Osteoblast (primary cell): ENCODE measurements at regions not wholly inside any gene's neighbourhood (a gene's known extent, or its start where the extent isn't known, plus 50 kb on each side); places are given as distances from the start of the nearest gene placed in this dataset.

Experiments
- DNase-seq: peaks from one replicate; pipeline ENCODE4 v3.0.0; 2011; ENCODE audit warnings: low spot score, mixed read lengths; ENCODE audit not compliant: insufficient read length; ENCODE audit errors: missing footprints
- H2AFZ ChIP-seq: 2 replicates; pipeline ENCODE4 v1.6.0; 2011; ENCODE audit warnings: mild to moderate bottlenecking, low read length
- H3K27ac ChIP-seq: 2 replicates; pipeline ENCODE4 v1.5.1; 2011; ENCODE audit warnings: mild to moderate bottlenecking, low read depth, low read length, moderate library complexity
- H3K27me3 ChIP-seq: 2 replicates; pipeline ENCODE4 v1.6.0; 2012; ENCODE audit warnings: mild to moderate bottlenecking, control low read depth, inconsistent platforms, low read length, moderate library complexity; ENCODE audit not compliant: insufficient read depth
- H3K36me3 ChIP-seq: 2 replicates; pipeline ENCODE4 v1.5.1; 2011; ENCODE audit warnings: mild to moderate bottlenecking, low read length, control low read depth, moderate library complexity; ENCODE audit not compliant: insufficient read depth
- H3K4me1 ChIP-seq: 2 replicates; pipeline ENCODE4 v1.5.1; 2011; ENCODE audit warnings: mild to moderate bottlenecking, low read length, control low read depth, moderate library complexity; ENCODE audit not compliant: insufficient read depth
- H3K4me2 ChIP-seq: 2 replicates; pipeline ENCODE4 v1.6.0; 2011; ENCODE audit warnings: mild to moderate bottlenecking, low read length; ENCODE audit not compliant: insufficient read depth
- H3K4me3 ChIP-seq: fragments of 200-600 bp; sonication (generic); 3 replicates; pipeline ENCODE4 v1.5.1; 2012; ENCODE audit warnings: mild to moderate bottlenecking, low read length, inconsistent platforms; ENCODE audit not compliant: insufficient read depth
- H3K79me2 ChIP-seq: 2 replicates; pipeline ENCODE4 v1.6.0; 2012; ENCODE audit warnings: mild to moderate bottlenecking, low read length, control low read depth, inconsistent platforms; ENCODE audit not compliant: insufficient read depth
- H3K9me3 ChIP-seq: 2 replicates; pipeline ENCODE4 v1.5.1; 2011; ENCODE audit warnings: low read depth, low read length, control low read depth
- H4K20me1 ChIP-seq: 2 replicates; pipeline ENCODE4 v1.6.0; 2012; ENCODE audit warnings: mild to moderate bottlenecking, low read length, control low read depth; ENCODE audit not compliant: insufficient read depth
- CTCF ChIP-seq: IDR thresholded peaks from 2 replicates; pipeline ENCODE4 v1.5.1; 2011; ENCODE audit warnings: mild to moderate bottlenecking, low read depth, low read length, moderate library complexity; ENCODE audit errors: extremely low read depth

- no peaks in the 10 kb centered on the region for H4K20me1 ChIP-seq
- H3K79me2 ChIP-seq, result no peaks in the 10 kb centered on the region
- DNase-seq, result no peak
- H3K36me3 ChIP-seq, result no peaks in the 10 kb centered on the region
- no peak overlapping the region for H3K27ac ChIP-seq
- H3K4me2 ChIP-seq, result no peak overlapping the region
- H3K4me3 ChIP-seq, result no peak overlapping the region
- no peaks in the 10 kb centered on the region for H3K4me1 ChIP-seq
- no peaks in the 10 kb centered on the region for H3K9me3 ChIP-seq
- H2AFZ ChIP-seq, result no peak overlapping the region
- no peaks in the 10 kb centered on the region for H3K27me3 ChIP-seq
- no peak for TF ChIP-seq CTCF
Measured at GRCh38 chr3:8279886-8280550, 221.6 kb upstream of the LMCD1 start.

DNA sequence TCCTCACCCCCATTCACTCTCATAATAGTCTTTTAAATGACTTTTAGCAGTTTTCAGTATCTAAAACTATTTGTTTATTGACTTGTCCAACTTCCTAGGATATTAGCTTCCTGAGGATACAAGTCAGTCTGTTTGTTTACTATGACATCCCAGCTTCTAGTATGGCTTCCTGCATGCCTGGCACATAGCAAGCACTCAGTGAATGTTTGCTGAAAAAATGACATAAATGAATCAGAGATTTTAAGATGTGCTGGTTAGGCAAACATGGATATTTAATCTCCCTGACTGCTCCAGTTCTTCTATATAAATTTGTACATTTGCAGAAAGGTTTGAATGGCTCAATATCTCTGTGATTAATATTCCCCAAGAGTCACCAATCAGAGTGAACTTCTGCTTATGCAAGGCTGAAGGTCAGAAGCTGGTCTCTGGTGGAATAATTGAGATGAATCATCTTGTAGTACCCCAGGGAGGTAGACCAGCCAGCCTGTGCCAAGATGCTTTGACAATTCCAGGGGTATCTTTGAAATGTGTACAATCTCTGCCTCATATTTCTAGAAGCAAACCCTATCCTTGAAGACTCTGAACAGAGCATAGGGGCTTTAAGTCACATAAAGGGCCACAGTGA is 219.0 kb upstream of the LMCD1 start:
- H4K20me1 ChIP-seq, result no peaks in the 10 kb centered on the region
- H3K79me2 ChIP-seq, result no peaks in the 10 kb centered on the region
- no peak overlapping the region for H3K4me3 ChIP-seq
- H3K36me3 ChIP-seq, result no peaks in the 10 kb centered on the region
- no peak overlapping the region for H3K27ac ChIP-seq
- no peaks in the 10 kb centered on the region for H3K4me1 ChIP-seq
- TF ChIP-seq CTCF, result no peak
- no peaks in the 10 kb centered on the region for H3K27me3 ChIP-seq
- no peak for DNase-seq
- no peaks in the 10 kb centered on the region for H3K9me3 ChIP-seq
- no peak overlapping the region for H2AFZ ChIP-seq
- no peak overlapping the region for H3K4me2 ChIP-seq

GRCh38 chr3:8283193-8283592 is 218.4 kb upstream of the LMCD1 start:
- H3K36me3 ChIP-seq, result no peaks in the 10 kb centered on the region
- H3K4me1 ChIP-seq, result no peaks in the 10 kb centered on the region
- no peak overlapping the region for H3K27ac ChIP-seq
- no peaks in the 10 kb centered on the region for H3K9me3 ChIP-seq
- no peaks in the 10 kb centered on the region for H4K20me1 ChIP-seq
- no peak overlapping the region for H2AFZ ChIP-seq
- no peak for TF ChIP-seq CTCF
- H3K4me2 ChIP-seq, result no peak overlapping the region
- no peak overlapping the region for H3K4me3 ChIP-seq
- DNase-seq, result no peak
- no peaks in the 10 kb centered on the region for H3K27me3 ChIP-seq
- no peaks in the 10 kb centered on the region for H3K79me2 ChIP-seq

DNA sequence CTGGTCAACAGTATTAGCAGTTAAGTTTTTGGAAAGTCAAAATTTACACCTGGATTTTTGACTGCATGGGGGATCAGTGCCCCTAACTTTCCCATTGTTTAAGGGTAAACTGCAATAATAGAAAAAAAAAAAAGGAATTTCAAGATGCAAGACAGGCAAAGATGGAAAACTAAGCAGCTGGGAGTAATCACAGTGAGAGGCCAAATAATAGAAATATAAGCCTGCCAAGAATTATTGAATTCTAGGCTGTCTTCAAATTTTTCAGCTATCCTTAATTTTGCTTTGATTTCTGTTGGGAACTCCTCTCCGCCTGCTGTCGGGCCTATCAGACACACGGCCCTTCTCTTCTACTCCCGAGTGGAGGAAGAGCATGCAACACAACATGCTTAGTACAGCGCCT is 215.5 kb upstream of the LMCD1 start:
- H3K4me1 ChIP-seq, result no peaks in the 10 kb centered on the region
- DNase-seq, result no peak
- TF ChIP-seq CTCF, result no peak
- no peak overlapping the region for H3K4me3 ChIP-seq
- no peaks in the 10 kb centered on the region for H3K79me2 ChIP-seq
- H4K20me1 ChIP-seq, result no peaks in the 10 kb centered on the region
- no peaks in the 10 kb centered on the region for H3K9me3 ChIP-seq
- H2AFZ ChIP-seq, result no peak overlapping the region
- no peak overlapping the region for H3K4me2 ChIP-seq
- no peak overlapping the region for H3K27ac ChIP-seq
- H3K36me3 ChIP-seq, result no peaks in the 10 kb centered on the region
- H3K27me3 ChIP-seq, result no peaks in the 10 kb centered on the region
